T-cell (primary cell): ENCODE measurements at regions not wholly inside any gene's neighbourhood (a gene's known extent, or its start where the extent isn't known, plus 50 kb on each side); places are given as distances from the start of the nearest gene placed in this dataset.
"Not testable (repeated sequence)": the region's sequence is repeated elsewhere in the genome, so short reads cannot be mapped to it uniquely, and the experiment has no call there.

Experiments used
- ATAC-seq, 4 experiments: fragments of 200-7000 bp in 3 of 4; fragments of 150-1000 bp in 1 of 4; cut with Tn5 transposase; replicated peaks in 1 of 4; 1 replicate in 3 of 4; 2 replicates in 1 of 4; pipeline ENCODE4 v1.10.0; 2021; ENCODE audit warnings: moderate library complexity in 3 of 4, mild to moderate bottlenecking in 2 of 4, moderate number of reproducible peaks in 1 of 4
- CTCF ChIA-PET, 2 donors: fragments of 300-600 bp; sonication (Branson Sonifier 250); formaldehyde crosslinking; loops; one replicate each; lab custom pipeline; 2022; ENCODE audit warnings: antibody characterized with exemption in 2 of 2; lab: Charles Lee
- POLR2A ChIA-PET, 2 donors: fragments of 300-600 bp; sonication (Branson Sonifier 250); formaldehyde crosslinking; loops; one replicate each; lab custom pipeline; 2022; ENCODE audit warnings: antibody characterized with exemption in 2 of 2; lab: Charles Lee
- DNase-seq, 35 experiments: peaks; one replicate each; pipeline versions ENCODE4 v3.0.0 to v3.0.0-alpha.2; 2013 to 2023
- H3K27ac ChIP-seq: one replicate; pipeline ENCODE4 v1.5.1; 2013; ENCODE audit warnings: low read length
- H3K27me3 ChIP-seq, 2 experiments: replicated peaks in 1 of 2; 1 replicate in 1 of 2; 2 replicates in 1 of 2; pipeline versions ENCODE4 v1.6.1 to v1.7.0; 2013; ENCODE audit warnings: low read length in 1 of 2, mixed read lengths in 1 of 2; ENCODE audit not compliant: control insufficient read depth in 2 of 2, insufficient read depth in 2 of 2; ENCODE audit errors: extremely low read depth in 1 of 2
- H3K36me3 ChIP-seq, 2 donors: 1 replicate in 1 of 2; 2 replicates in 1 of 2; pipeline versions ENCODE4 v1.6.1 to v1.7.0; 2013; ENCODE audit warnings: low read length in 1 of 2; ENCODE audit not compliant: control insufficient read depth in 2 of 2, insufficient read depth in 1 of 2; ENCODE audit errors: extremely low read depth in 1 of 2
- H3K4me1 ChIP-seq, 2 experiments: 1 replicate in 1 of 2; 2 replicates in 1 of 2; pipeline versions ENCODE4 v1.6.1 to v1.7.0; 2013; ENCODE audit warnings: low read length in 2 of 2, mixed read lengths in 1 of 2; ENCODE audit not compliant: insufficient read depth in 2 of 2, control insufficient read depth in 1 of 2; ENCODE audit errors: extremely low read depth in 1 of 2
- H3K4me3 ChIP-seq, 2 donors: 1 replicate in 1 of 2; 2 replicates in 1 of 2; pipeline versions ENCODE4 v1.5.1 to v1.7.0; 2013; ENCODE audit warnings: mild to moderate bottlenecking in 2 of 2, low read length in 1 of 2, moderate library complexity in 1 of 2; ENCODE audit not compliant: control insufficient read depth in 1 of 2; ENCODE audit errors: extremely low read depth in 1 of 2
- H3K9me3 ChIP-seq: 2 replicates; pipeline ENCODE4 v1.7.0; 2013
- H3K27ac Mint-ChIP-seq, 2 donors: one replicate each; pipeline ENCODE4 v1.8.0; 2020 to 2021; ENCODE audit warnings: mild to moderate bottlenecking in 2 of 2, mixed read lengths in 2 of 2
- H3K27me3 Mint-ChIP-seq, 2 donors: one replicate each; pipeline ENCODE4 v1.8.0; 2021 to 2022; ENCODE audit warnings: mixed read lengths in 2 of 2
- H3K36me3 Mint-ChIP-seq: one replicate; pipeline ENCODE4 v1.8.0; 2021; ENCODE audit warnings: mixed read lengths
- H3K4me1 Mint-ChIP-seq, 3 donors: one replicate each; pipeline ENCODE4 v1.8.0; 2020 to 2022; ENCODE audit warnings: mixed read lengths in 3 of 3, mild to moderate bottlenecking in 1 of 3
- H3K4me3 Mint-ChIP-seq, 3 donors: one replicate each; pipeline ENCODE4 v1.8.0; 2020 to 2022; ENCODE audit warnings: mild to moderate bottlenecking in 3 of 3, mixed read lengths in 3 of 3, moderate library complexity in 3 of 3
- H3K9me3 Mint-ChIP-seq, 3 donors: one replicate each; pipeline ENCODE4 v1.8.0; 2020 to 2022; ENCODE audit warnings: mixed read lengths in 3 of 3
- WGBS: methylation state at CpG from one replicate; pipeline ENCODE4 v1.1.5; 2013; ENCODE audit warnings: missing lambda C conversion rate; ENCODE audit not compliant: insufficient coverage; 5-methylcytosine and 5-hydroxymethylcytosine counted together

DNA sequence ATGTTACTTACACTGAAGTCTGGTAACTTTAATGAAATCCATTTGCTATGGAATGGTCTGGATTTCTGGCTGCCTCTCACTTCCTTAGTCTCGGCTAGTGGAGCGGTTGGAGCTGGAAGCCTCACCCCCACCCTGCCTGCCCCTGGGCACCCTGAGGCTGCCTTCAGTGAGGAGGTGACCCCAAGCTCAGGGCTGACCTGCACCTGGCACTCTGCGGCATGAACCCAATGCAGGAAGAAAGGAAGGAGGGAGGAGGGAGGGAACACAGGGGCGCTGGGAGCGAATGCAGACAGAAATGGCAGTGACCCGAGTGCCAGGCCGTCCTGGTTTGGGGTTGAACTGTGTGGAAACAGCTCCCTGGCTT, 353.1 kb downstream of the TMEM121 start:
- H3K4me3 ChIP-seq: no peak overlapping the region
- H3K4me1 ChIP-seq: no peaks in the 10 kb centered on the region
- POLR2A ChIA-PET: no interaction called here
- H3K27ac ChIP-seq: no peak overlapping the region
- DNase-seq (peak in 1 of 35 experiments; percentile 1), ATAC-seq (no peak)
- peaks cover 0 to 4% (median 0%) of the 10 kb centered on the region in 3 donors for H3K4me1 Mint-ChIP-seq
- peaks cover 21 to 45% of the 10 kb centered on the region in 2 donors for H3K27me3 Mint-ChIP-seq
- H3K4me3 Mint-ChIP-seq: peak overlapping the region in 2 of 3 donors; percentile 39 to 51
- H3K27me3 ChIP-seq: peaks cover 0 to 53% of the 10 kb centered on the region in 2 experiments
- H3K9me3 Mint-ChIP-seq: no peaks in the 10 kb centered on the region
- H3K9me3 ChIP-seq: no peaks in the 10 kb centered on the region
- peak overlapping the region in 1 of 2 donors; percentile 66 for H3K27ac Mint-ChIP-seq
- 21% methylated on average over 5 of the region's 7 CpGs for WGBS
- H3K36me3 Mint-ChIP-seq: no peaks in the 10 kb centered on the region
- no peaks in the 10 kb centered on the region for H3K36me3 ChIP-seq
- CTCF ChIA-PET: no interaction called here

DNA sequence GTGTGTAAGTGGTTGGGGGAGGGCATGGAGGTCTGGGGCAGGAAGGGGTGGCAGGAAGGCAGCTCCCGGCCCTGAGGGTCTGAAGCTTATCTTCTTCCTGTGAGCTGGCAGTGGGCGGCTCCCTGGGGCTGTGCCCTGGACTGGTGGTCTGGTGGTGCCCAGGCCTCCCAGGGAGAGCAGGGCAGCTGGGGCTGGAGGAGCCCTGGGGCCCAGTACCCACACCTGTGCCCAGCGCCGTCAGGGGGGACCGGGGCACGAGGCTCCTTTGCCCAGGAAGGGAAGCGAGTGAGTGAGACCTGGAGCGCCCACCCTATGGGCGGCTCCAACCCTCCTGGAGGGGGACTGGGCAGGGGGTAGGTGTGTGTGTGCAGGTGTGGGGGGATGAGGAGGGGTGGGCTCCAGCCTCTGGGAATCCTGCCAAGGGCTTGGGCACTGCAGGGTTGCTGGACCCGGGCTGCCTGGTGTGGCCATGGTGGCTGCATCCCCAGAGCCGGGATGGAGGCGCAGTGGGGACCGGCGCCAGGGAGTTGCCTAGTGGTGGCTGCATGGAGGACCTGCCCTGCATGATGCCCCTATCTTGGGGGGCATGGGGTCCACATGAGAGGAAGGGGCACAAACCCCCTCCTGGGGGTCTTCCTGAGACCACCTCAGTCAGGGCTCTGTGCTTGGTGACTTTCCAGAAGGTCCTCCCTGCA, 353.6 kb downstream of the TMEM121 start:
- ChIA-PET CTCF (no interaction called here), POLR2A (no interaction called here)
- H3K4me3 ChIP-seq: no peak overlapping the region
- Mint-ChIP-seq H3K9me3 (no peaks in the 10 kb centered on the region), H3K27me3 (peaks cover 21 to 42% of the 10 kb centered on the region in 2 donors), H3K4me3 (peak overlapping the region in 2 of 3 donors; percentile 39 to 51), H3K4me1 (peaks cover 0 to 4% (median 0%) of the 10 kb centered on the region in 3 donors), H3K36me3 (no peaks in the 10 kb centered on the region), H3K27ac (peak overlapping the region in 1 of 2 donors; percentile 66)
- WGBS: 33% methylated on average over 11 of the region's 14 CpGs
- H3K27ac ChIP-seq: no peak overlapping the region
- H3K27me3 ChIP-seq: peaks cover 0 to 53% of the 10 kb centered on the region in 2 experiments
- no peaks in the 10 kb centered on the region for H3K36me3 ChIP-seq
- peak in 4 of 35 experiments; percentile 4 to 21 (median 12) for DNase-seq
- peak in 3 of 4 experiments; percentile 27 to 44 (median 28) for ATAC-seq
- H3K9me3 ChIP-seq: no peaks in the 10 kb centered on the region
- no peaks in the 10 kb centered on the region for H3K4me1 ChIP-seq

DNA sequence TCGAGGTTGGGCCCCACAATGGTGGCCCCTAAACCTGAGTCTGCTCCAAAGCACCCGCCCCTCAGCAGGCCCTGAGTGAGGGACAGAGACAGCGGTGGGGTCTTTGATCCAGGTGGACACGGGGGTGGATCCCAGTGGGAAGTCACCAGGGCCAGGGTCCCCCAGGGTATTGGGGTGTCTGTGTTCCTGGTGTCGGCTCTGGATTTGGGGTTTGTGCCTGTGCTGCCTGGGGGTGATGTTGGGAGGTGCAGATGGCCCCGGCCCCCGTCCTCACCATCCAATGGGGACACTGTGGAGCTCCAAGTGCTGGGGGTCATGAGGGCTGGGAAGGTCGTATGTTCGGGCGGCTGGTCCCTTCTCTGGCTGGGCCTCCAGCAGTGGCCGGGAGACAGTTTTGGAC, 354.2 kb downstream of the TMEM121 start:
- H3K4me3 ChIP-seq: no peak overlapping the region
- H3K27me3 Mint-ChIP-seq: peaks cover 16 to 36% of the 10 kb centered on the region in 2 donors
- ChIA-PET POLR2A (no interaction called here), CTCF (no interaction called here)
- 58% methylated on average over 4 of the region's 11 CpGs for WGBS
- H3K4me1 Mint-ChIP-seq: peaks cover 0 to 4% (median 0%) of the 10 kb centered on the region in 3 donors
- H3K27ac ChIP-seq: no peak overlapping the region
- H3K4me3 Mint-ChIP-seq: peak overlapping the region in 2 of 3 donors; percentile 13 to 51
- peak overlapping the region in 1 of 2 donors; percentile 16 for H3K27ac Mint-ChIP-seq
- no peaks in the 10 kb centered on the region for H3K9me3 Mint-ChIP-seq
- no peak for ATAC-seq
- no peaks in the 10 kb centered on the region for H3K9me3 ChIP-seq
- peak in 4 of 35 experiments; percentile 1 to 12 (median 6) for DNase-seq
- no peaks in the 10 kb centered on the region for H3K4me1 ChIP-seq
- H3K36me3 Mint-ChIP-seq: no peaks in the 10 kb centered on the region
- peaks cover 0 to 53% of the 10 kb centered on the region in 2 experiments for H3K27me3 ChIP-seq
- no peaks in the 10 kb centered on the region for H3K36me3 ChIP-seq

DNA sequence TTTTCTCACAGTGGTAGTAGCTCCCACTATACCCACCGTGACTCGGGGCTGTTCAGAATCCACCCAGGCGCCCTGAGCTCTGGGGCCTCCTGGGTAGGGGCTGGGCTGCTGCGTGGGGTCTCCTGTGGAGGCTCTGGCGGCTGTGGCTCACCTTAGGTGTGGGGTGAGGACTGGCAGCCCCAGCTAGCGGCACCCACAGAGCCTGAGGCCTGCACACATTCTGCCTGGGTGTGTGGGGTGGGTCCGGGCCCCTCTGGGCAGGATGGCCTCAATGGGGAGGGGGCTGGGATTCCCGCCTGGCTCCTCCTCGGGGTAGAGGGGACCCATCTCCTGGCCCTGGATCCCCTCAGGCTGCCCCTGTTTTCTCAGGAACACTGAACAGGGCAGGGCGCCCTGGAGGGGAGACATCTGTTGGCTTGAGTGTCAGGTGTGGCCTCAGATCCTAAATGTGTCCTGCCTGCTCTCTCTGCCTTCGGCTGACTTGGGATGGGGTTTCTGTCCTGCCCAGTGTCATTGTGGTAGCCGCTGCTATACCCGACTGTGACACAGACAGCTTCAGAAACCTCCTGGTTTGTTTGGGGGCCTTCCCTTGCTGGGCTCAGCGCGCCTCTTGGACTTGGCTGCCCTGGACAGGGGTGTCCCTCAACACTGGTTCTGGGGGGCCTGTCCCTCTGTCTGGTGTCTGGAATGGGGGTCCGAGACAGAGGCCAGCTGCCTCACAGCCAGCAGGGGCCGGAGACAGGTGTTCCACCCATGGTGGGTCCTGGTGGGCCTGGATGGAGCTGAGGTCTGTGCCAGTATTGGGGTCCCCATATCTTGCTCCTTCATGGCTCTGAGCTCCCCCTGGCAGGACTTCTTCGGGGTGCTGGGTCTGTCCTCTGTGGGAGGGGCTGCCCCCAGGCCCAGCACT, 354.9 kb downstream of the TMEM121 start:
- peaks cover 10 to 30% of the 10 kb centered on the region in 2 donors for H3K27me3 Mint-ChIP-seq
- no peaks in the 10 kb centered on the region for H3K36me3 Mint-ChIP-seq
- Histone ChIP-seq H3K9me3 (no peaks in the 10 kb centered on the region), H3K4me3 (no peak overlapping the region), H3K36me3 (no peaks in the 10 kb centered on the region), H3K27me3 (peaks cover 0 to 53% of the 10 kb centered on the region in 2 experiments), H3K27ac (no peak overlapping the region), H3K4me1 (no peaks in the 10 kb centered on the region)
- H3K27ac Mint-ChIP-seq: no peak overlapping the region
- ChIA-PET CTCF (no interaction called here), POLR2A (no interaction called here)
- ATAC-seq (no peak), DNase-seq (peak in 5 of 35 experiments; percentile 2 to 24 (median 4))
- H3K4me1 Mint-ChIP-seq: peaks cover 0 to 4% (median 0%) of the 10 kb centered on the region in 3 donors
- no peak overlapping the region for H3K4me3 Mint-ChIP-seq
- WGBS: 50% methylated on average over 12 of the region's 18 CpGs
- no peaks in the 10 kb centered on the region for H3K9me3 Mint-ChIP-seq

DNA sequence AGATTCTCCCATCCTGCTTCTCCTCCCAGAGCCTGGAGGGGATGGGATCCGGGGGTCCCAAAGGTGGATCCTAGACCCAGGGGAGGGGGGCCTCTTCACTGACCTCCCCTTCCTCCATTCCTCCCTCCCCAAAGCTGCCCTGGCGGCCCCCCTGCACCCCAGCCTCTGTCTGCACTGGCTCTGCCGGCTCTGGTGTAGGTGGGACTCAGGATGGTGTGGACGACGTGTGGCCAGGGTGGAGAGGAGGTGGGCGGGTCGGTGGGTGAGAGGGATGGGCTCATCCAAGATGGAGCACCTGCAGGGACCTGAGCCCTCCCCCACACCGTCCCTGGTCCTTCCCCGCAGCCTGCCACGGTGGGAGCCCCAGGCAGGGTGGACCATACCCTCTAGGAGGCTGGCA, 355.6 kb downstream of the TMEM121 start:
- DNase-seq: peak in 3 of 35 experiments; percentile 1 to 13 (median 7)
- H3K36me3 Mint-ChIP-seq, H3K4me3 ChIP-seq, H3K4me1 ChIP-seq, H3K27ac ChIP-seq, POLR2A ChIA-PET, ATAC-seq, H3K9me3 ChIP-seq, H3K4me3 Mint-ChIP-seq, H3K27ac Mint-ChIP-seq, H3K36me3 ChIP-seq, CTCF ChIA-PET, H3K9me3 Mint-ChIP-seq, H3K4me1 Mint-ChIP-seq: not testable (repeated sequence)
- WGBS: no CpG with 5 or more reads among the region's 10 CpGs
- H3K27me3 ChIP-seq: peaks cover 0 to 51% of the 10 kb centered on the region in 2 experiments
- H3K27me3 Mint-ChIP-seq: peaks cover 10 to 26% of the 10 kb centered on the region in 2 donors

DNA sequence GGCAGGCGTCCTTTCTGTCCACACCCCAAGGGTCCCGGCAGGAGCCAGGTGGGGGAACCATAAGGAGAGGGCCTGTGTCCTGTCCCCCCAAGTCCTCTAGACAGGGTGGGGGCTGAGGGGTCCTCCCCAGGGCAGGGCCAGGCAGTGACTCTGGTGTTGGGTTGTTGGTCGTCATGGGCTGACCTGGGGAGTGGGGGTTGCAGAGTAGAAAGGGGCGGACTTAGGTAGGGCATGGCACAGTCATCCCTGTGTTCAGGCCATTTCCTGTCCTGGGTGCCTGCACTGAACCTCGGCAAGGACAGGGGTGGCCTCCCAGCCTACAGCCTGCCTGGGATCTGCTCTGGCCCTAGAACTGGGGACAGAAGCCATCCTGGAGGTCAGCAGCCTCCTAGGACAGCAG, 356.2 kb downstream of the TMEM121 start:
- H3K36me3 Mint-ChIP-seq: no peaks in the 10 kb centered on the region
- 48% methylated on average over 4 of the region's 5 CpGs for WGBS
- H3K4me3 Mint-ChIP-seq: no peak overlapping the region
- no peaks in the 10 kb centered on the region for H3K9me3 Mint-ChIP-seq
- no peaks in the 10 kb centered on the region for H3K9me3 ChIP-seq
- H3K27me3 ChIP-seq: peaks cover 0 to 51% of the 10 kb centered on the region in 2 experiments
- ATAC-seq (no peak), DNase-seq (peak in 3 of 35 experiments; percentile 1 to 23 (median 12))
- no peak overlapping the region for H3K27ac Mint-ChIP-seq
- no peaks in the 10 kb centered on the region for H3K36me3 ChIP-seq
- peaks cover 0 to 10% (median 0%) of the 10 kb centered on the region in 3 donors for H3K4me1 Mint-ChIP-seq
- no peaks in the 10 kb centered on the region for H3K4me1 ChIP-seq
- CTCF ChIA-PET: no interaction called here
- H3K27me3 Mint-ChIP-seq: peaks cover 6 to 26% of the 10 kb centered on the region in 2 donors
- H3K4me3 ChIP-seq: no peak overlapping the region
- no peak overlapping the region for H3K27ac ChIP-seq
- POLR2A ChIA-PET: no interaction called here
